Uterus (tissue), 2 donors: ENCODE measurements at regions not wholly inside any gene's neighbourhood (a gene's known extent, or its start where the extent isn't known, plus 50 kb on each side); places are given as distances from the start of the nearest gene placed in this dataset.

ENCODE experiments used
- CTCF ChIP-seq, 4 experiments: fragments of 200-600 bp in 2 of 4; fragments of 450-650 bp in 2 of 4; sonication (generic) in 2 of 4; IDR thresholded peaks; one replicate each; pipeline ENCODE4 v1.5.1; 2016 to 2019; ENCODE audit warnings: antibody characterized with exemption in 4 of 4, mild to moderate bottlenecking in 2 of 4, moderate library complexity in 1 of 4
- POLR2A ChIP-seq, 2 donors: fragments of 450-650 bp; IDR thresholded peaks; one replicate each; pipeline ENCODE4 v1.6.1; 2016; ENCODE audit warnings: antibody characterized with exemption in 2 of 2, mild to moderate bottlenecking in 1 of 2, moderate library complexity in 1 of 2

- no peak for TF ChIP-seq CTCF (IDR thresholded peaks at IDR 0.05)
- TF ChIP-seq POLR2A (IDR thresholded peaks at IDR 0.05), result no peak
Observed at GRCh38 chr10:3898821-3899220, 113.8 kb upstream of the KLF6 start.
